ENCODE measurements at regions not wholly inside any gene's neighbourhood (a gene's known extent, or its start where the extent isn't known, plus 50 kb on each side); places are given as distances from the start of the nearest gene placed in this dataset.

- no peak for FAIRE-seq
Observed at GRCh38 chr2:425243-425642, 137.4 kb upstream of the ALKAL2 start.

GRCh38 chr2:424306-425171 lies 136.6 kb upstream of the ALKAL2 start:
- no peak for FAIRE-seq

- no peak for FAIRE-seq
Observed at GRCh38 chr2:423479-423878, 135.6 kb upstream of the ALKAL2 start.

GRCh38 chr2:422676-423435 lies 135.0 kb upstream of the ALKAL2 start:
- no peak for FAIRE-seq

- FAIRE-seq: no peak
Observed at GRCh38 chr2:421406-421805, 133.5 kb upstream of the ALKAL2 start.

GRCh38 chr2:419687-420317 lies 131.9 kb upstream of the ALKAL2 start:
- no peak for FAIRE-seq

GRCh38 chr2:417662-418061 lies 129.8 kb upstream of the ALKAL2 start:
- no peak for FAIRE-seq

- FAIRE-seq: no peak
Observed at GRCh38 chr2:417006-417405, 129.1 kb upstream of the ALKAL2 start.

- FAIRE-seq: no peak
Observed at GRCh38 chr2:415986-416610, 128.2 kb upstream of the ALKAL2 start.

GRCh38 chr2:409523-409922 lies 121.6 kb upstream of the ALKAL2 start:
- FAIRE-seq: no peak

- FAIRE-seq: no peak
Observed at GRCh38 chr2:407630-408029, 119.7 kb upstream of the ALKAL2 start.

- no peak for FAIRE-seq
Observed at GRCh38 chr2:406876-407275, 119.0 kb upstream of the ALKAL2 start.

GRCh38 chr2:406231-406630 lies 118.3 kb upstream of the ALKAL2 start:
- FAIRE-seq: no peak

GRCh38 chr2:404581-404980 lies 116.7 kb upstream of the ALKAL2 start:
- no peak for FAIRE-seq

- FAIRE-seq: no peak
Observed at GRCh38 chr2:403682-404081, 115.8 kb upstream of the ALKAL2 start.

GRCh38 chr2:402721-403120 lies 114.8 kb upstream of the ALKAL2 start:
- no peak for FAIRE-seq

GRCh38 chr2:402206-402605 lies 114.3 kb upstream of the ALKAL2 start:
- no peak for FAIRE-seq

- FAIRE-seq: no peak
Observed at GRCh38 chr2:401019-401679, 113.3 kb upstream of the ALKAL2 start.

GRCh38 chr2:397926-398325 lies 110.0 kb upstream of the ALKAL2 start:
- no peak for FAIRE-seq

GRCh38 chr2:397521-397920 lies 109.6 kb upstream of the ALKAL2 start:
- FAIRE-seq: no peak

GRCh38 chr2:396903-397302 lies 109.0 kb upstream of the ALKAL2 start:
- FAIRE-seq: no peak

GRCh38 chr2:395886-396285 lies 108.0 kb upstream of the ALKAL2 start:
- FAIRE-seq: no peak

Measured in A204.1 (cell line).